ENCODE measurements at regions not wholly inside any gene's neighbourhood (a gene's known extent, or its start where the extent isn't known, plus 50 kb on each side); places are given as distances from the start of the nearest gene placed in this dataset.

- Mint-ChIP-seq H3K36me3 (ENCODE audit: unreplicated experiment) (peaks cover 6% of the 10 kb centered on the region), H3K9me3 (ENCODE audit: unreplicated experiment) (peaks cover 2% of the 10 kb centered on the region), H3K27me3 (ENCODE audit: unreplicated experiment) (peaks cover 2% of the 10 kb centered on the region), H3K4me1 (ENCODE audit: low read depth, unreplicated experiment) (peaks cover 6% of the 10 kb centered on the region), H3K27ac (ENCODE audit: unreplicated experiment) (no peak overlapping the region), H3K4me3 (ENCODE audit: unreplicated experiment) (no peak overlapping the region)
- DNase-seq: no peak
- TF ChIP-seq CTCF (IDR thresholded peaks at IDR 0.05; ENCODE audit: partially characterized antibody, unreplicated experiment): no peak
These were observed 926.6 kb downstream of the VRK1 start for GRCh38 chr14:97723819-97724218.

- peaks cover 6% of the 10 kb centered on the region for H3K36me3 Mint-ChIP-seq (ENCODE audit: unreplicated experiment)
- peaks cover 2% of the 10 kb centered on the region for H3K27me3 Mint-ChIP-seq (ENCODE audit: unreplicated experiment)
- TF ChIP-seq CTCF (IDR thresholded peaks at IDR 0.05; ENCODE audit: partially characterized antibody, unreplicated experiment): no peak
- H3K4me3 Mint-ChIP-seq (ENCODE audit: unreplicated experiment): no peak overlapping the region
- no peak for DNase-seq
- H3K4me1 Mint-ChIP-seq (ENCODE audit: low read depth, unreplicated experiment): peaks cover 6% of the 10 kb centered on the region
- H3K27ac Mint-ChIP-seq (ENCODE audit: unreplicated experiment): no peak overlapping the region
- H3K9me3 Mint-ChIP-seq (ENCODE audit: unreplicated experiment): peaks cover 2% of the 10 kb centered on the region
These were observed 927.1 kb downstream of the VRK1 start for GRCh38 chr14:97724265-97724731.

GRCh38 chr14:97726676-97727075, 929.5 kb downstream of the VRK1 start:
- Mint-ChIP-seq H3K27ac (ENCODE audit: unreplicated experiment) (no peak overlapping the region), H3K4me3 (ENCODE audit: unreplicated experiment) (no peak overlapping the region), H3K9me3 (ENCODE audit: unreplicated experiment) (peaks cover 2% of the 10 kb centered on the region), H3K4me1 (ENCODE audit: low read depth, unreplicated experiment) (peaks cover 6% of the 10 kb centered on the region), H3K27me3 (ENCODE audit: unreplicated experiment) (peaks cover 2% of the 10 kb centered on the region), H3K36me3 (ENCODE audit: unreplicated experiment) (peaks cover 2% of the 10 kb centered on the region)
- no peak for DNase-seq
- no peak for TF ChIP-seq CTCF (IDR thresholded peaks at IDR 0.05; ENCODE audit: partially characterized antibody, unreplicated experiment)

GRCh38 chr14:97730706-97731105, 933.5 kb downstream of the VRK1 start:
- no peak for DNase-seq
- H3K4me3 Mint-ChIP-seq (ENCODE audit: unreplicated experiment): no peak overlapping the region
- peaks cover 4% of the 10 kb centered on the region for H3K4me1 Mint-ChIP-seq (ENCODE audit: low read depth, unreplicated experiment)
- H3K36me3 Mint-ChIP-seq (ENCODE audit: unreplicated experiment): no peaks in the 10 kb centered on the region
- H3K9me3 Mint-ChIP-seq (ENCODE audit: unreplicated experiment): no peaks in the 10 kb centered on the region
- H3K27me3 Mint-ChIP-seq (ENCODE audit: unreplicated experiment): peaks cover under 1% of the 10 kb centered on the region
- TF ChIP-seq CTCF (IDR thresholded peaks at IDR 0.05; ENCODE audit: partially characterized antibody, unreplicated experiment): no peak
- no peak overlapping the region for H3K27ac Mint-ChIP-seq (ENCODE audit: unreplicated experiment)

GRCh38 chr14:97731800-97732199, 934.6 kb downstream of the VRK1 start:
- no peaks in the 10 kb centered on the region for H3K4me1 Mint-ChIP-seq (ENCODE audit: low read depth, unreplicated experiment)
- no peaks in the 10 kb centered on the region for H3K36me3 Mint-ChIP-seq (ENCODE audit: unreplicated experiment)

More at GRCh38 chr14:97731800-97732199, 934.6 kb downstream of the VRK1 start:
- Mint-ChIP-seq H3K9me3 (ENCODE audit: unreplicated experiment) (no peaks in the 10 kb centered on the region), H3K27ac (ENCODE audit: unreplicated experiment) (no peak overlapping the region), H3K27me3 (ENCODE audit: unreplicated experiment) (no peaks in the 10 kb centered on the region), H3K4me3 (ENCODE audit: unreplicated experiment) (no peak overlapping the region)
- DNase-seq: no peak
- no peak for TF ChIP-seq CTCF (IDR thresholded peaks at IDR 0.05; ENCODE audit: partially characterized antibody, unreplicated experiment)
